G401 (cell line): ENCODE measurements at regions not wholly inside any gene's neighbourhood (a gene's known extent, or its start where the extent isn't known, plus 50 kb on each side); places are given as distances from the start of the nearest gene placed in this dataset.
"Not testable (repeated sequence)": the region's sequence is repeated elsewhere in the genome, so short reads cannot be mapped to it uniquely, and the experiment has no call there.

Source experiments
- DNase-seq: peaks from one replicate; pipeline ENCODE4 v3.0.0-alpha.2; 2015; ENCODE audit warnings: low spot score
- in situ Hi-C: cut with HindIII; loops from 2 replicates; pipeline ENCODE4 v1.10.0; 2016; ENCODE audit warnings: low sequenced_read_pairs, mixed read lengths

DNA sequence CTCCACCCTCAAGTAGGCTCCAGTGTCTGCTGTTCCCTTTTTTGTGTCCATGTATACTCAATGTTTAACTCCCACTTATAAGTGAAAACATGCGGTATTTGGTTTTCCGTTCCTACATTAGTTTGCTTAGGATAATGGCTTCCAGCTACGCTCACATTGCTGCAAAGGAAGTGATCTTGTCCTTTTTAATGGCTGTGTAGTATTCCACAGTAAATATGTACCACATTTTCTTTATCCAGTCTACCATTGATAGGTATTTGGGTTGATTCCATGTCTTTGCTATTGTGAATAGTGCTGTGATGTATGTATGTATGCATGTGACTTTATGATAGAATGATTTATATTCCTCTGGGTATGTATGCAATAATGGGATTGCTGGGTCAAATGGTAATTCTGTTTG is 144.6 kb downstream of the BRD1 start:
- in situ Hi-C loops: no loop called here
- DNase-seq: no peak

- DNase-seq, in situ Hi-C loops: not testable (repeated sequence)
Observed at GRCh38 chr22:49680819-49681218, 146.9 kb downstream of the BRD1 start.

- DNase-seq: no peak
- in situ Hi-C loops: no loop called here
Observed at GRCh38 chr22:49678842-49679170, 148.9 kb downstream of the BRD1 start.

- no peak for DNase-seq
Observed at GRCh38 chr22:49678137-49678841, 149.4 kb downstream of the BRD1 start.

GRCh38 chr22:49677495-49677889 is 150.2 kb downstream of the BRD1 start:
- in situ Hi-C loops: no loop called here

More at GRCh38 chr22:49678137-49678841, 149.4 kb downstream of the BRD1 start:
- in situ Hi-C loops: no loop called here

GRCh38 chr22:49676783-49677494 is 150.7 kb downstream of the BRD1 start:
- no peak for DNase-seq
- in situ Hi-C loops: no loop called here

More at GRCh38 chr22:49677495-49677889, 150.2 kb downstream of the BRD1 start:
- DNase-seq: no peak

DNA sequence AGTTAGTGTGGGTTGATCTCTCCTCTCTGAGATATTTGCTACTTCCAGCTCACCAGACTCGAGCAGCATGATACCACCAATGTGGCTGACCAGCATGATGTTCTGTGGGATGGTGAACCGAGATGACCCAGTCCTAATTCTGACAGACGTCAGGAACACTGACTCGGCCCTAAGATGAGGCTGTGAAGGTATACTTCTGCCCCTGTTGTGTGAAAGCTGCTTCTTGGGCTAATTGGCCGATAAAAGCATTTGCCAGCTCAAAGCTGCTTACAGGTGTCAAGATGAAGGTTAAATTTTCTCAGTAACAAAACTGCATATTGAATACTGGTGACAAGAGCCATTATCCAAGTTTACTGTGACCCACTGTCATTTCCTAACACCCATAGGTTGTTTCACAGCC is 151.4 kb downstream of the BRD1 start:
- DNase-seq: no peak
- in situ Hi-C loops: no loop called here

DNA sequence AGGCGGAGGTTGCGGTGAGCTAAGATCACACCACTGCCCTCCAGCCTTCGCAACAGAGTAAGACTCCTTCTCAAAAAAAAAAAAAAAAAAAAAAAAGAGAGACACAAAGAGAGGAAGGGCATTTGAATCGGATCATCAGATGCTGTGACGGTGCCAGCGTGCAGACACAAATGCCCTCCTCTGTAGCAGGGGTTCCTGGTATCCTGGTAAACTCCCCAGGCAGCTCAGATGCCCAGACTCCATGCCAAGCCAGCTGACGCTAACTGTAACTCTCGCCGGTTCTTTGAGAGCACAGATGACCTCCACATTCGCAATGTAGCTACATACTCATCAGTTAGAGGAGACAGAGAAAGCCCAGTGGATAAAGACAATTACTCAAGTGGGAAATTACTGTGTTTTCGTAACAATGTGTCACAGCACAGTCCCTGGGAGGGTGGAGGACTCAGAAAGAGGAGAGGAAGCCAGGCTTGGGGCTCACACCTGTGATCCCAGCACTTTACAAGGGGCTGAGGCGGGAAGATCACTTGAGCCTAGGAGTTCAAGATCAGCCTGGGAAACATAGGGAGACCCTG is 153.1 kb downstream of the BRD1 start:
- in situ Hi-C loops: no loop called here
- no peak for DNase-seq

DNA sequence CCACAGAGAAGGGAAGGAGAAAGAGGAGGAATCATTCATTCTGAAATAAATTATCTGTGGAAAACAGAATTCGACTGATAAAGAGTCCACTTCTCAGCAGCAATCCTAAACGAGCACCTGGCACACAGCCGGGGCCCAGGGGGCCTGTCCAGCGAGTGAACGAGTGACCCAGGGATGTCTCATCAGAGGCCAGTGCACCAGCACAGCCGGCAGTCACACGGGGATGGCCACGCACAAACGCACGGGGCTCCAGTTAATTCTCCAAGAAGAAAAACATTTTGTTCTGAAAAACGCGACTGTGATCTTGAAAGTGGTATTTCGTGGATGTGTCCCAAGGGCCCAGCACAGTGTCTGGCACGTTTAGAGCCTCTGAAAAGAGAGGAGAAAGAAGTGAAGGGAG is 154.6 kb downstream of the BRD1 start:
- DNase-seq: no peak
- in situ Hi-C loops: no loop called here

DNA sequence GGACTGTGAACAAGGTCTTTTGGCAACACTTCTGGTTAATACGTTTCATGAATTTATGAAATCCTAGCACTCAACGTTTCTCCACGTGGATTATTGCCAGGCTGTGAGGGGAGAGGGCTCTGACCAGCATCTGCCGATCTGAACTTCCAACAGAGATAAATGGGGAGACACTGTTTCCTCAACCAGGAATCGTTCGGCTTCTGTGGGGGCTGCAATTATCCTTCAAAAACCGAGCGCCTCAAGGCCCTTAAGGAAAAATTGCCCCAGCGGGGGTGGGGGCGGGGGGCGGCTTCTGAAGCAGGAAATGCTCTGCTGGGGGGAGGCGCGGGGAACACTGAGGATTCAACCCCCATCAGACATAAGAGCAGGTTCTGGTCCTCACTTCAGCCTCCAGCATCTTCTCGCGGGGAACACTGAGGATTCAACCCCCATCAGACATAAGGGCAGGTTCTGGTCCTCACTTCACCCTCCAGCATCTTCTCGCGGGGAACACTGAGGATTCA is 155.6 kb downstream of the BRD1 start:
- no peak for DNase-seq
- in situ Hi-C loops: no loop called here

- in situ Hi-C loops: no loop called here
Observed at GRCh38 chr22:49671331-49672013, 156.2 kb downstream of the BRD1 start.

DNA sequence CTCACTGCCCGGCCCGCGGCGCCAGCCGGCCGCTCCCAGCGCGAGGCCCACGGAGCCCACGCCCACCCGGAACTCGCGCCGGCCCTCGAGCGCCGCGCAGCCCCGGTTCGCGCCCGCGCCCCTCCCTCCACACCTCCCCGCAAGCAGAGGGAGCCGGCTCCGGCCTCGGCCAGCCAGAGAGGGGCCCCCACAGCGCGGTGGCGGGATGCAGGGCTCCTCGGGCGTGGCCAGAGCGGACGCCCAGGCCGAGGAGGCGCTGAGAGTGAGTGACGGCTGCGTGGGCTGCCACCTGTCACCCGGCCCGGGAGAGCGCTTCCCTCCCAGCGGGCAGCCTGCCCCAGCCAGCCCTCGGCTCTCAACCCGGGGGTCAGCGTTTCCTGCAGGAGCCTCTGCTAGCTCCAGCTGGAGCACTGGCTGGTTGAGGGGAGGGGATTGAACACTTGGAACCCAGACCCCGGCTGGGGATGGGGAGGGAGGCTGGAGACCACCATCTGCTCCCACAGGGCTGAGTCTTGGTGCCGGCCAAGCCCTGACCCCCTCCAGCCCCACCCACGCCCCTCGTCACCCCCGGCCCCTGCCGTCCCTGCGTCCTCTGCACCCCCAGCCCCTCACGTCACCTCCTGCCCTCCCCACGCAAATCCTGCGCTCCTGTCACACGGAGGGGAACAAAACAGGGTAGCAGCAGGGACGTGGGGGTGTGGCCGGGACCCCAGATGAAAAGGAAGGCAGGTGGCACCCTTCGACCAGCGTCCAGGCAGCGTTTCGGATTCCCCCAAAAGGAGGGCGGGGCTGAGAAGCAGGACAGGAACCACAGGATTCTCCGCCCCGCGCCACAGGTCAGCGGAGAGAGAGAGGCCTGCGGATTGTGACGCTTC is 157.0 kb downstream of the BRD1 start:
- no peak for DNase-seq
- in situ Hi-C loops: no loop called here

More at GRCh38 chr22:49671331-49672013, 156.2 kb downstream of the BRD1 start:
- DNase-seq: no peak

GRCh38 chr22:49669969-49670455 is 157.7 kb downstream of the BRD1 start:
- DNase-seq, in situ Hi-C loops: not testable (repeated sequence)

- DNase-seq, in situ Hi-C loops: not testable (repeated sequence)
Observed at GRCh38 chr22:49669427-49669968, 158.2 kb downstream of the BRD1 start.

GRCh38 chr22:49668402-49668801 is 159.3 kb downstream of the BRD1 start:
- in situ Hi-C loops: no loop called here
- DNase-seq: no peak

DNA sequence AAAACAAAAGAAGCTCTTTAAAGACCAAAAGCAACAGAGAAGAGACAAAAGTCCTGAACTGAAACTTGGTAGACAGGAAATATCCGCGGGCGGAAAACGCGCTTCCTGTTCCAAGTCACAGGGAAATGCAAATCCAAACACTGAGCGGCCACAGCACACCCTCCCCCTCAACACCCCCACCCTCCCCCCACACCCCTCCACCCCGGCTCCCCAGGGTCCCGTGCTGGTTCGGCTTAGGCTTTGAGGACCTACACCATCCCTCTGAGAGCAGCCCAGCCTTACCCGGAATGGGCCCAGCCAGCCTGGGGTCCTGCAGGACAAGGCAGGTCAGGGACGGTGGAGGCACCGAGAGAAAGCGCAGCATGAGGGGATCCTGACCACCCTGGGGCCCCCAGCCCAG is 160.4 kb downstream of the BRD1 start:
- no peak for DNase-seq
- in situ Hi-C loops: no loop called here

DNA sequence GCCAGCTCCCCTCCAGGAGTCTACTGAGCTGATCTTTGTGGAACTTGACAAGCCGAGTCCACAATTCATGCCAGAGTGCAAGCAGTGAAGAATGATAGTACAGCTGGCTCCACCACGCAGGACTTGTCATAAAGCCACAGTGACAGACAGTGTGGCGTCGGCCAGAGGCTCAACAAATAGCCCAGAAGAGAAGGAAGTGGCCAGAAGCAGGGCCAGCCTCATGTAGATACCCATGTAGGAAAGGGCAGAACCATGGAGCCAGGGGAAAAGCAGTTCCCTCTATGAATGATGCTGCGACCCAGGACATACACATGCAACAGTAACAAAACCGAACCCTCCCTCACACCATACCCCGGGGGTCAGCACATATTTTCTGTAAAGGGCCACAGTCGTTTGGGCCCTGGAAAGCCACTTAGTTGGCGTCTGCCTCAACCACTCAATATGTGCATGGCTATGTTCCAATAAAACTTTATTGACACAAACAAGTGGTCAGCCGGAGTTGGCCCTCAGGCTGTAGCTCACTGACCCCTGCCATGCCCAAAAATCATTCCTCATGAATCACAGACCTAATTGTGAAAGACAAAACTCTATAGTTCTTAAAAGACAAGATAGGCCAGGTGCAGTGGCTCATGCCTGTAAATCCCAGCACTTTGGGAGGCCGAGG is 161.4 kb downstream of the BRD1 start:
- DNase-seq: no peak
- in situ Hi-C loops: no loop called here

DNA sequence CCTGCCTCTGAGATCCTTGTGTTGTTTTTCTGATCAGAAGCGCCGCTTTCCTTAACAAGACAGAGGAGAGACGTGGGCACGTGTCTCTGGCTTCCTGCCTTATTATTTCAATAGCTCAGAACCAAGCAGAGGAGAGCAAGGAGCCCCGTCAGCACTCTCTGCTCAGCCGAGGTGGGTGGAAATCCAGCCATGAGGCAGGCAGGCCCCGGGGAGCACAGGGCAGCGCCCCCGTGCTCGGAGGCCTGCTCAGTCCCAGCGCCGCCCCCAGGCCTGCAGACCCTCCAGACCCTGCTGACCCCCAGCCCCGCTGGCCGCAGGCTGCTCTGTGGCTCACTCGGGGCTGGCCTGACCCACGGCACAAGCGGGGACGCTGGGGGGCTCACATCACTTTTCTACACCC is 162.8 kb downstream of the BRD1 start:
- in situ Hi-C loops: no loop called here
- DNase-seq: no peak
